K562 (cell line): ENCODE measurements at regions not wholly inside any gene's neighbourhood (a gene's known extent, or its start where the extent isn't known, plus 50 kb on each side); places are given as distances from the start of the nearest gene placed in this dataset.

Experiments used
- BCL6 ChIP-seq: fragments of 250-450 bp; sonication (Bioruptor Pico); IDR thresholded peaks from 2 replicates; pipeline ENCODE4 v1.4.0; 2020
- BRF2 ChIP-seq: IDR thresholded peaks from 3 replicates; pipeline ENCODE4 v1.6.1; 2011; ENCODE audit warnings: borderline replicate concordance, mild to moderate bottlenecking; ENCODE audit not compliant: insufficient read length, insufficient read depth
- DMBX1 ChIP-seq: fragments of 250-450 bp; sonication (Bioruptor Pico); IDR thresholded peaks from 2 replicates; pipeline ENCODE4 v1.8.0; 2022; ENCODE audit warnings: inconsistent platforms, mild to moderate bottlenecking, moderate library complexity, borderline replicate concordance
- GABPB2 ChIP-seq: fragments of 250-450 bp; sonication (Bioruptor Pico); conservative IDR thresholded peaks from 2 replicates; pipeline ENCODE4 v1.5.1; 2021; ENCODE audit warnings: mild to moderate bottlenecking
- MAFF ChIP-seq: IDR thresholded peaks from 2 replicates; pipeline ENCODE4 v1.6.1; 2012; ENCODE audit warnings: low read length, improper control_type of control experiment
- MXI1 ChIP-seq: IDR thresholded peaks from 2 replicates; pipeline ENCODE4 v1.6.1; 2011; ENCODE audit warnings: low read depth, mild to moderate bottlenecking, improper control_type of control experiment, low read length
- PHTF2 ChIP-seq: fragments of 250-450 bp; sonication (Bioruptor Pico); IDR thresholded peaks from 2 replicates; pipeline ENCODE4 v1.5.0; 2021; ENCODE audit warnings: mild to moderate bottlenecking
- SMARCA4 ChIP-seq: fragments of 450-650 bp; IDR thresholded peaks from 2 replicates; pipeline ENCODE4 v1.6.1; 2016
- SP2 ChIP-seq: IDR thresholded peaks from 2 replicates; pipeline ENCODE4 v1.6.1; 2011; ENCODE audit warnings: mild to moderate bottlenecking, low read depth, low read length, moderate library complexity; ENCODE audit not compliant: poor library complexity, severe bottlenecking; ENCODE audit errors: extremely low read depth
- THRB ChIP-seq: fragments of 450-650 bp; formaldehyde crosslinking; conservative IDR thresholded peaks from 2 replicates; pipeline ENCODE4 v1.4.0; 2022; ENCODE audit warnings: mild to moderate bottlenecking, missing genetic modification characterization
- XRCC4 ChIP-seq: IDR thresholded peaks from one replicate; pipeline ENCODE4 v1.6.1; 2011; ENCODE audit not compliant: insufficient read depth, insufficient read length; ENCODE audit errors: extremely low read depth
- ZBTB7A ChIP-seq: IDR thresholded peaks from 2 replicates; pipeline ENCODE4 v1.6.1; 2011; ENCODE audit warnings: low read depth, mild to moderate bottlenecking, low read length, moderate library complexity, borderline replicate concordance; ENCODE audit not compliant: control insufficient read depth
- ZKSCAN8 ChIP-seq: fragments of 200-800 bp; sonication (Bioruptor generic); IDR thresholded peaks from 2 replicates; pipeline ENCODE4 v1.6.1; 2016; ENCODE audit warnings: missing genetic modification characterization, missing compliant biosample characterization
- ZNF146 ChIP-seq: IDR thresholded peaks from one replicate; pipeline ENCODE4 v1.6.1; 2018; ENCODE audit warnings: missing compliant biosample characterization; ENCODE audit not compliant: unreplicated experiment
- ZNF175 ChIP-seq: fragments of 200-800 bp; sonication (Bioruptor generic); IDR thresholded peaks from 2 replicates; pipeline ENCODE4 v1.6.1; 2016; ENCODE audit warnings: low read depth, mild to moderate bottlenecking, missing genetic modification characterization, missing compliant biosample characterization
- ZNF263 ChIP-seq: sonication (generic); formaldehyde crosslinking; IDR thresholded peaks from 2 replicates; pipeline ENCODE4 v1.8.0; 2022; ENCODE audit warnings: mild to moderate bottlenecking, missing genetic modification reagents, borderline replicate concordance
- ZNF3 ChIP-seq: fragments of 250-450 bp; sonication (Bioruptor Pico); IDR thresholded peaks from 2 replicates; pipeline ENCODE4 v1.5.0; 2021; ENCODE audit warnings: mild to moderate bottlenecking, moderate library complexity
- ZNF318 ChIP-seq, 2 experiments: fragments of 450-650 bp; IDR thresholded peaks; 2 replicates each; pipeline ENCODE4 v1.6.1; 2016; ENCODE audit warnings: mild to moderate bottlenecking in 2 of 2, borderline replicate concordance in 1 of 2, low read depth in 1 of 2, moderate library complexity in 1 of 2

GRCh38 chr3:72288955-72289691 is 504.2 kb upstream of the PROK2 start (continued):
- TF ChIP-seq SP2 (no peak), XRCC4 (no peak), ZBTB7A (peak; percentile 88), BRF2 (no peak), SMARCA4 (peak; percentile 92), ZKSCAN8 (CRISPR knock-in tag) (no peak; the same call in none of the 2 replicates), MXI1 (no peak), ZNF263 (CRISPR knock-in tag) (0 out of 2 replicates have a peak, but pooled peaks have one; percentile 27), DMBX1 (CRISPR knock-in tag) (peak; percentile 81), THRB (CRISPR knock-in tag) (0 out of 2 replicates have a peak, but pooled peaks have one; percentile 34), PHTF2 (CRISPR knock-in tag) (no peak), BCL6 (no peak), ZNF3 (CRISPR knock-in tag) (no peak), GABPB2 (no peak), ZNF175 (CRISPR knock-in tag) (peak; percentile 60; the same call in 1 of the 2 replicates), ZNF146 (CRISPR knock-in tag) (no peak), ZNF318 (IDR thresholded peaks at IDR 0.05; ENCODE audit: borderline replicate concordance in 1 of 2, low read depth in 1 of 2) (no peak), MAFF (no peak)
